Stimulated activated CD4-positive, alpha-beta T cell treated with anti-CD3 and anti-CD28 coated beads, TNF-alpha, amount 100 ng/mL, for 24 hours (primary cell): ENCODE measurements at regions not wholly inside any gene's neighbourhood (a gene's known extent, or its start where the extent isn't known, plus 50 kb on each side); places are given as distances from the start of the nearest gene placed in this dataset.
A peak's percentile ranks its signal among the peaks of the same experiment; 100 is the strongest.

Experiments used
- DNase-seq, 3 experiments: peaks; one replicate each; pipeline ENCODE4 v3.0.0-alpha.2; 2020; ENCODE audit warnings: low read depth in 3 of 3

DNA sequence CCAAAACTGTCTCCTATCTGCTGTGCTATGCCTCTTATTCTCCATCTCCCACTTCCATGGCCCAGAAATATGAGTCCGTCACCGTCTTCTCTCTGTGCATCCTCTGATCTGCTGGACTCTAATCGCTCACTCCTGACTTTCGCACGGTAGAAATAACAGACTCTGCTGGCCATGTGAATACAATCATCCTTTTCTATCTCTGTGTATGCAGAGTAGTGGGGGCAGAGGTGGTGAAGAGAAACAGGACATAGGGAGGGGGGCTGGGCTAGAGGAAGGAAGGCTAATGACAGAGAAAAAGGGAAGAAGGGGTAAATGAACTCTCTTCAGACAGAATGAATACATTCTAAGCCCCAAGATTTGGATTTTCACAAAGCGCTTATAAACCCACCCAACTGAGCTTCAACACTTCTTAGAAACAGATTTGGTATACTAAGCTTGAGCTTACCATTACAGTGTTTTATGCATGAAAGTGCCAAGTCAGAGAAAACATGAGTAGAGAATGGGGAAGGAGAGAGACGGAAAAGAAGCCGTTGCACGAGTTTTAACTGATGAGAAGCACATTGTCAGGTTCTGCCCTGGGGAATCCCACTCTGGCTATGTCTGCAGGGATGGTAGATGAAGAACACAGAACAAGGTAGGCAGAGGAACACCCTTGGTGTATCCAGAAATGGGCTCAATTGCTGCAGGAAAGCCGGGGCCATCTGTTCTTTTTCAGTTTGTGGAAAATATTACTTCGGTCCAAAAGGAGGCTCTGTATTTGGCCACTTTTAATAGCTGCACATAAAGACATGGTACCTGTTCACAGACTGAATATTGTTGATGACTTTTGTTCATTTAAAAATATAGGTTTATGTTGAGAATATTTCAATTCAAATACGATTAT, 324.7 kb downstream of the ETS1 start:
- DNase-seq: no peak

DNA sequence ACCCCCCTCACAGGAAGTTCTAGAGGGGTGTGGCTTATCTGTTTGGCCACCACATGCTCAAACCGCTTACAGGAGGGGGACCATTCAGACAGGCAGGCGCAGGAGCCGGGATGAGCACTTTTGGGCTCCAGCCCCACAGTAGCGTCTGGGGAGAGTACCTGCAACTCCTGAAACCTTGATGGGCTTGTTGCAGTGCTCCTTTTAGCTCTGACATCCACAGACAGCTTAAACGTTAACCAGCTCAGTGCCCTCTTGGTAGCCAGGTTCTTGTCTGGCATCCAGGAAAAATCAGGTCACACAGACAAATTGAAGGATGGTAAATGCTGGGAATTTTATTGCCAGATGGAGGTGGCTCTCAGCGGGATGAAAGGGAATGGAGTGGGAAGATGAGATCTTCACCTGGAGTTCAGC, 326.3 kb downstream of the ETS1 start:
- DNase-seq: no peak

DNA sequence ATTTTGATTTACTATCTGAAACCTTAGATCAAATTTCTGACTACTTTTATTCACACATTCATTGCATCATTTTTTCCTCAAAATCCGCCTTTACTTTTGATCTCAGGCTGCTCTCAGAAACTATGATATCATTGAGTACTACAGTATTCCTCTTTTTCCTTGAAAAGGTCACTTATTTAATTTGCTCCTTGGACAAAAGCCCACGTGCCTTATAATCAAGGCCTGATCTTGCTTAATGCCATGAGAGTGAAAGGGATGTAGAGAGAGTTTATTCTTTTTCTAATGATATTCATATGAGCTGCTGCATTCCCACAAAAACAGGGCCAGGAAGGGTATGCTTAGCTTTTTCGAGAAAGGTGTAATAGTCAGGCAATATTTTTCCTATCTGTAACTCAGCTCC, 327.0 kb downstream of the ETS1 start:
- no peak for DNase-seq

DNA sequence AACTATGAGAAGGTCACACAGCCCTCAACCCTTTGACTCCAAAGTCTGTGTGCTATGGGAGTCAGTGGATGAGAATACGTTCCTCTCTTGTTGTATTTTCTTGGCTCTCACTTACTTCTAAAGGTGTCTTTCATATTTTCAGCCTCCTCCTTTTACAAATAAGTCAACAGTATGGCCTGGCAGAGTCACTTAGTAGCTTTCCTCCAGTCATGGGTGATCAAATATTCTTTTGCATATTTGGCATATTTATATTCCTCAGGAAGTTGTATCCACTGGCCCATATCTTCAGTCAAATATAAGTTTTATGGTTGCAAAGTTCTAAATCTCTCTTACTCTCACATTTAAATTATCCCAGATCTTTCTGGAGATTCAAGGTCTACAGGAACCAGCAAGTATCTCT, 327.5 kb downstream of the ETS1 start:
- DNase-seq: no peak

DNA sequence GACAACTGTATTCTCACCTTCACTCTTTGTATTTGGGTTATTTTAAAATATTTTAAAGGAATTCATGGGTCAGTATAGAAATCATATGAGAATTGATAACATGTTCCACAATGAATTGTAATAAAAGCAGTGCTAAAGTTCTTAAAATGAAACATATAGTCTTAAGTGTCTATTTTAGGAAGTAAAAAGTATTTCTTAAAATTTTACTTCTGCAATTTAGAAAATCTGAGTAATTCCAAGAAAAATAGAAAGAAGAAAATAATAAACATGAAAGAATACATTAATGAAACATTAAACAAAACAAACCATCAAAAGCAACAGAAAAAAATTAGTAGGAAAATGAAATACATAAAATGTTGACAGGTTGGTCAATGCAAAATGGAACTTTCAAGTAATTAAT, 332.4 kb downstream of the ETS1 start:
- DNase-seq: no peak

DNA sequence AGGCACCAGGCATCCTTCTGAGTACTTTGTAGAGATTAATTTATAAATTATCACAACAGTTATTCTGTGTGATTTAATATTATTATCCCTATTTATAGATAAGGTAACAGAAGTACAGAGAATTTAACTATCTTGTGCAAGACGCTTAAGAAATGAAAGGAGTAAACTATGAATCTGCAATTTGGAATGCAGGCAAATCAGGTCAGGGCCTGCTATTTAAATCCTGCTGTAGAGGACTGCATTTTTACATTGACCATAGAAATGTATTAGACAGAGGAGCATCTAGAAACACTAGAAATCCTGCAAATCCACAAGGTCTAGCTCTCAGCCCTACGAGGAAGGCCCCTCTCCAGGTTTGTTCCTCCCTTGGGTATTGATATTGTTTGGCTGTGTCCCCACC, 336.2 kb downstream of the ETS1 start:
- DNase-seq: no peak

DNA sequence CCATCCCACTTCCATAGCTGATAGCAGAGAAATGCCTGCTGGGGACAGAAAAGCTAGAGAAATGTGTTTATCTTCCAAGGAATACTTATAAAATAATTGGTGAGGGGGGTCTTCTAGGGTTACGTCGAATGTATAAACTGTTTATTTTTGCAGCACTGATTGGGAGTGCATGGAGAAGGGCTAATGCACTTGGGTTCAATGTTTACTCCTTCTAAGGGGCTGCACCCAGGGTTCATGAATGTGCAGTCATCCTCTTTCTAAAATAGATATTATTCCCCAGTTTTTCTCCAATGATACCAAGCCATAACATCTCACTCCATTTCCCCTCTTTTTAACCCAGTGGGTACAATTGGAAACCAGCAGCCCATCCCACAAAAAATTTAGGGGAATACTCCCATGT, 336.9 kb downstream of the ETS1 start:
- no peak for DNase-seq

DNA sequence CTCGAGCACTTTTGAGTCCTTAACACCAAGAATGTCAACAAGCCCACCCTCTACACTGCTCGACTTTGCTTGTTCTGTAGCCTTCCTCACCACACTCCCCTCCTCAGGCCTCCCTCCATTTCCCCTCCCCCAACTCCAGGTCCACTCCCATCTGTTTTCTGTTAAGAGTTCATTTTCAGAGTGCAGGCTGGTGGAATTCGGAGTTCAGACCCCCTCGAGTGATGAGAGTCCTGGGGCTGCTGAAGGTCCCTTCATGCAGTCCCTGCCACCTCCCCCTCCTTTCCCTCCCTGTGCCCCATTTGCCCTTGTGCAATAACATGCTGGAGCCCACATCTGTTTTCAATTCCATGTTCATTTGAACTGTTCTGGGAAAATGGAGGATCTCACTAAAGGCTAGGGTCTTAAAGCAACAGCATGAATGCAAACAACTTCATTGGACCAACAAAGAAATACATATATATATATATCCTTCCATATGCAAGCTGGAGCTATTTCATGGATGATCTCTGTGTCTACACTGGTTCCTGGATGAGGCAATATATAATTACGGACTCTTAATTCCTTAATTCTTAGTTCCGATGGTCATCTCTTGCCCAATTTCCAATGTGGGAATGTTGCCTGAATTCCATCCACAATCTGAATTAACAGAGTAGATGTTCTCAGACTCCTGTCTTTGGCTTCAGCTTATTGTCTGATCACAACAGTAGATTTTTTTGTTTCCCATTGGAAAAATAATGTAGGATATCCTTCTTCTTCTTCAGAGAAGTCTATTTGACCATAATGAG, 340.4 kb downstream of the ETS1 start:
- DNase-seq: no peak

DNA sequence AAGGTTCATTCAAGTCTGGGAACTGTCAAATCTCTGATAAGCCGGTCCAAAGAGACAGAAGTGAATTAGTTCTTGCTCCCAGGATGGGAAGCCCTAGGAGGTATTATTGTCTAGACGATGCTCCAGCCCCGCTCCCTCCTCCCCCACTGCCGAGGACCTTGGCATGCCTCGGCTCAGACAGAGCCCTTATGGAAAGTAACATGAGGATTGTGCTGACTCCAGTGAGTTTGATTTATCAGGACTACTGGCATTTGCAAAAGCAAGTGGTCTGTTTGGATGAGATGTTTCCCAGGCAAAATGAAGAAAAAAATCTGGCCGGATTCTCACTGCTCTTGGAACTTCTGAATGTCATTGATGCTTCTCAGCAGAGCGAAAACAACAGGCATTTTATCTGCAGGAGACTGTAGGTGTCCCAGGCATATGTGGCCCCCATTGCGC, 341.0 kb downstream of the ETS1 start:
- no peak for DNase-seq

DNA sequence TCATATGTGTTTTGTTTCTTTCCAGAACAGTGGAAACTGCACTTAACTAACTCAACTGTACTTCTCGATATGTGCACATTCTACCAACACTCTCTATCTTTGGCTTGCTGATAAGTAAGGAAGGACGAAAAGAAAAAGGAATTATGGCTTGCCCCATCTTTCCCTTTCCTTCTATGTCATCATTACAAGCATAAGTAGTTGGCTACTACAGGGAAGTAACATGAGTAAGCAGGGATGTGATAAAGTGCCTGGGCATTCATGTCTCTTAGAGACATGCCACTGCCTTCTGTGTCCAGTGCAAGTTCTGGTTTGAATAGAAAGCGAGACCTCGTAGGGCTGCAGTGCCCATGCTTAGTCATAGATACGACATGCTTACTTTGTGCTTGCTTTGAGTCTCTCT, 342.5 kb downstream of the ETS1 start:
- DNase-seq: no peak

DNA sequence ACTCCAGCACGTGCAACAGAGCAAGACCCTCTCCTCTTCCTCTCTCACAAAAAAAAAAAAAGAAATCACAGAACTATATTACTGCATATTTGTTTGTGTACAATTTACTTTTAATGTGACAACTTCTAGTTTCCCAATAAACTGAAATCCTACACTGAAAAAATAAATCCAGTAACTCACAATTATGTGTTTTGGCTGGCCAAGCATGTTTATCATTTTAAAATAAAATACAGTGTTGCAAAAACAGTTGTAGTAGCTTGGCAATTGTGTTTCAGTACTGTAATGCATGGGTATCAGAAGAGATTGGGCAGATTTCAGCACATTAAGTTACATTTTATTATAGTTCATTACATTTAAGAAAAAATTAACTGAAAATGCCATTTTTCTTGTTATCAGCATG, 344.9 kb downstream of the ETS1 start:
- DNase-seq: no peak

DNA sequence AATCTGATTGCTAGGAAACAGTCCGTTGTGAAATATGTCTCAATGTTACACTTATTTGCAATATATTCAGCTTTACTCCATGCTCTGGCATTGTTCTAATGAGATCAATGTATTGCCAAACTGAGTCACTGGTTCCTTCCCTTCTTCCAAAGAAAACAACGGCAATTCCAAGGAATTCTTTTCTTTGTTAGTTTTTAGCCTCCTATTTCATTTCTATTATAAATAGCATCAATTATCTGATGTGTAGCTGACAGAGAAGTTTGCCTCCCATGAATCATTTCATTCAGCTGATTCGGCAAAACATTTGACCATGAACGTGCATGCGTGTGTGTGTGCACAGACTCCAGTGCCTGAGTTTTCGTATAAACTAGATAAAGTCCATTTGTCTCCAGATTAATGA, 346.8 kb downstream of the ETS1 start:
- no peak for DNase-seq

DNA sequence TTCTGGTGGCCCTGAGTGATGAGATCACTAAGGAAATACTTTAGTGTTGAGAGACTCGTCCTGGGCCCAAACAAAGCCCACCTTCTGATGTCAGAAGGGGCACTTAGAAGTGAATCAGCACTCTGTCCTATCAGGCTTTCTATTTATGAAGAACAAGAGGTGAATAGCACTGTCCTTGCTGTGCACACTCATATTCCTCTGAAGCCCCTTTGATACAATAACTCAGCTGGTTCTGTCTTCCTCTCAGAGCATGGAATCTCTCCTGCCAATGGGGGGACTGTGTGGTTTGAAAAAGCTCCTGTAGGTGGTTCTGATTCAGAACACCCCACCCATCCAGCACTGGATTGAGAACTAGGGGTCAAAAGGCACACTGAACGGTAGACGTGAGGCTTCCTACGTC, 348.1 kb downstream of the ETS1 start:
- no peak for DNase-seq

DNA sequence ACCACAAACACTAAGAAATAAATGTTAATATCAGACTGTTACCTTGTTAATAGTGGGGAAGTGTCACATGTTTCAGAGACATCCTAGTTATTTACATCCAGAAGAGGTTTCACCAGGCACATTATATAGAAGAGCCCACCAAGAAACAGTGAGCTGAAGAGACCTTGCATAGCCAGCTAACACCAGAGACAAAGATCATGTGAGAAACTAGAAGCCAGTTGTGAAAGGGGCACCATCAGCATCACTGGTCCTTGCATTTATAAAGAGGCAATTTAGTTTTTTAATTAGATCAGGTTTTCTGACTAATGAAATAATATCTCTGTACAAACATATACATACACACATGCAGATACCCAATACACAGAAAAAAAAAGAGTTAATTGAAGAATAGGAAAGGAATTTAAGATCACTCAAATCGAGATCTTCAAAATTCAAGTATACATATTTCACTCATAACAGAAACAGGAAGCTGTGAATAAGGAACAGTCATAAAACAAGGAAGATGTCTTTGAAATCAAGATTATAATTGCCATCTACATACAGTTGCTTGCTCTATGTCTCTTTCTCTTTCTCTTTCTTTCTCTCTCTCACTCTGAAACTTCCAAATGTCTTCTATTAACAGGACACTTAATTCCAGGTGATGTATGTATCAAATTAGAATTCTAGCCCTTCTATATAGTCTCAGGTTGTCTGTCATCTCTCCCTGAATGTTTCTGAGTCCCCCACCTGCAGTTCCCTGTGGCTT, 348.7 kb downstream of the ETS1 start:
- DNase-seq: no peak

DNA sequence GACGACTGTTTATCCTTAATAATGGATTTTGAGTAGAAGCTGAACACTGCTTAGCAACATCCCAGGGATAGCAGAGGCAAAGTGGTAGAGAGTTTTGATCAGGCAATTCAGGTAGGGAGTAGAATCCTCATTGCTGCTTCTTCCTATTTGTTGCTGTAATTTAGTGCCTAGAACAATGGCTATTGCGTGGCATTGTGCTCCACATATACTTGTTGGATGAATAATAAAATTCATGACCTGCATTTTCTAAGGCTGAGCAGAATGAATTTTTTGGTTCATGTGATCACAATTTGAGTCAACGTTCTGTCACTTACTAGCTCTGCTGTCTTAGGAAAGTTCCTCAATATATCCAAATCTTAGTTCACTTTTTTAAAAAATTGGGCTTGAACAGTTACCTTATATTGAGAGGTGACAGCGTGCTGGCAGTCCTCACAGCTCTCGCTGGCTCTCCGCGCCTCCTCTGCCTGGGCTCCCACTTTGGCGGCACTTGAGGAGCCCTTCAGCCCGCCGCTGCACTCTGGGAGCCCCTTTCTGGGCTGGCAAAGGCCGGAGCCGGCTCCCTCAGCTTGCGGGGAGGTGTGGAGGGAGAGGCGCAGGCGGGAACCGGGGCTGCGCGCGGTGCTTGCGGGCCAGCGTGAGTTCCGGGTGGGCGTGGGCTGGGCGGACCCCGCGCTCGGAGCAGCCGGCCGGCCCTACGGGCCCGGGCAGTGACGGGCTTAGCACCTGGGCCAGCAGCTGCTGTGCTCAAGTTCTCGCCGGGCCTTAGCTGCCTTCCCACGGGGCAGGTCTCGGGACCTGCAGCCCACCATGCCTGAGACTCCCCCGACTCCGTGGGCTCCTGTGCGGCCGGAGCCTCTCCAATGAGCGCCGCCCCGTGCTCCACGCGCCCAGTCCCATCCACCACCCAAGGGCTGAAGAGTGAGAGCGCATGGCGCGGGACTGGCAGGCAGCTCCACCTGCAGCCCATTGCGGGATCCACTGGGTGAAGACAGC, 350.6 kb downstream of the ETS1 start:
- DNase-seq: no peak

DNA sequence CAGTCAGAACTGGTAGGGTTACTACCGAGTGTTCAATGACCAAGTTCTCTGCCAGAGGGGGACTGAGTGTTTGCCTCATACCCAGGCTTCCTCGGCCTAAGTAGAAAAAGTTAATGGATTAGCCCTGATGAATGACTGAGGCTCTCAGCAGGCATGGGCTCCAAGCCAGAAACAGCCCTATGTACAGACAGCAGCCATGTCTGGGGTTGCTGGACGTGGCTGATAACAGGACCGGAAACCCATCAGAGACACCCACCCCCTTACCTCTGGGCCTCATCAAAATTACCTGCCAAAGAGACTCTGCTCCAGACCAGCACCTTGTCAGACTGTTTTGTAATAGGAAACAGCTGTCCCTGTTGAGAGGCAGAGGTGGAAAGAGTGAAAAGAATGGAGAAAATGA, 351.4 kb downstream of the ETS1 start:
- no peak for DNase-seq

DNA sequence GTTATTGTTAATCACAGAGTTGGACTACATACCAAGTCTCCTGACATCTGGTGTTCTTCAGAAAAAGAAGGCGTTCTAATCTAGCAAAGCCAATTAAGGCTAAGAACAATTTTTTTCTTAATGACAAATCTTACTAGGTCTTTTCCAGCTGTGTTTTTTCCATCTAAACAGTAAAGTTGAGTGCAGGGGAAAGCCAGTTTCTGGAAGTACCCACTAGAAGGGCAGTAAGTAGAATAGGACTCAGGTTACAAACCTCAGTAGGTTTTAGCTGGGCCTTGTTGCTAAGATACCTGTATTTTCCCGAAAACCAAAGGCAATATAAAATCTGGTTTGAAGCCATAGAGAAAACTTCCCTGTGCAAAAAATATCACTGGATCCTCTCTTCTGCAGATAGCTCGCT, 351.9 kb downstream of the ETS1 start:
- no peak for DNase-seq

DNA sequence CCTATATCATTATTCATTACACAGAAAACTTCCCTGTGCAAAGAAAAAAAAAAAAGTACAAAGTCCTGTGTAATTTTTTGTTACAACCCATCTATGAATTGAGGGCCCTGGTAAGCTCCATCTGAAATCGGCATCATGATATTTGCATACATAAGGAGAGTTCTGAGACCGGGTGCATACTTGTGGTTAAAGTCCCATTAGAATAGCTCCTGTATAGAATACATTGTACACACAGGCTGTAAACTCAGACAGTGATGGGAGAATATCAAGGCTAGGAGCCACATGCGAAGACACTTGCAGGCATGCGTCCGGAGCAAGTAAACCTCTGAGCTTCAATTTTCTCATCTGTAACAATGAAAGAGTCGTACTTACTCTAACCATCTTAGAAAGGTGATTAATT, 353.2 kb downstream of the ETS1 start:
- DNase-seq: no peak

DNA sequence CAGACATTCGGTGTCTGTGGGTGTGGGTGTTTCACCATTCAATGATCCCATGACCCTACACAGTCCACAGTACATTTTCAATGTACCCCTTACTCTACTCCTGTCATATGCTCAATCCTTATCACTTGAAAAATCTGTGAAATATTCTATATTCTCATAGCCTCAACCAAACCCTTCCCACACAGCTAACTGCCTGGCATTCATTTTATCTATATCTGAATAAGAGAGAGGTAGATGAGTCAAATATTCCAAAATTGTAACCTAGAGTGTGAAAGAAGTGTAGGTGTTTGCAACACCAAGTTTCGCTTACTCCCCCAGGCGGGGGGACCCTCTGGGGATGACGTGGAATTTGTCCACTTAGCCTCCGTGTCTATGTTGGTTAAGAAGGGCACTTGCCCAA, 354.8 kb downstream of the ETS1 start:
- peak; percentile 22 to 67 (median 42) for DNase-seq

DNA sequence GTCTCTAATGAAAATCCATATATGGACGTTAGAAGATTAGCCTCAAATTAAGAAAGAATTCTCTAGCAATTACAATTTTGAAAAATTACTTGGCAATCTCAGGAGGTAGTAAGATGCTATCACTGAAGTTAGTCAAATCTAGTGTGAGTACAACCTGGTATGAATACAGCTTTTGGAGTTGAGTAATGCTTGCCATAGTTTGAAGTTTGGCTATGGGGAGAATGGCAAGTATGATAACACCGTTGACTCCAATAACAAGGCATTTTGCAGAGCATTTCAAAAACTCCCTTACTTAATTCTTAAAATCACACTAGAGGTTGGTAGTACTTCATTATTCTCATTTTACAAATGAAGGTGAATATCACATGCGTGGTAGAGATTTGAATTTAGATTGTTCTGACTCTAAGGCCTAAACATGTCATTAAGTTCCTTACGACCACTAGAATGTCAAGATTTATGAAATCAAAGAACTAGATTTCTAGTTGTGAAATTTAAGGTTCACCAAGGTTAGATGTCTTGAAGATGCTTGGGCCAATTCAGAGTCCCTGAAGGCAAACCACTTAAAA, 355.4 kb downstream of the ETS1 start:
- no peak for DNase-seq

DNA sequence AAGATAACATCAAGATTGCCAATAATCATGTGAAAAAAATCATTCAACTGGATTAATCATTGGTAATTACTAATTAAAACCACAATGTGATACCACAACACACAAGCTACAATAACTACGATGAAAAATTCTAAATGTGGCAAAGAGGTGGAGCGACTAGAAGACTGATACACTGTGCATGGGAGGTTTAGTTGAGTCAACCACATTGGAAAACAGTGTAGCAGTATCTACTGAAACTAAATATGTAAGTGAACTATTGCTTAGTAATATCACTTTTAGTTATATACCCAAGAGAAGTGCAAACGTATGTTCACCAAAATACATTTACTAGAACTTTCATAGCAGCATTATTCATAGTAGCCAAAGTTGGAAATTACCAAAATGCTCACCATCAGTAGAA, 359.9 kb downstream of the ETS1 start:
- DNase-seq: no peak
